Effector CD4-positive, alpha-beta T cell (primary cell): ENCODE measurements at regions not wholly inside any gene's neighbourhood (a gene's known extent, or its start where the extent isn't known, plus 50 kb on each side); places are given as distances from the start of the nearest gene placed in this dataset.
"Not testable (repeated sequence)": the region's sequence is repeated elsewhere in the genome, so short reads cannot be mapped to it uniquely, and the experiment has no call there.

ENCODE experiments used
- DNase-seq: peaks from one replicate; pipeline ENCODE4 v3.0.0-alpha.2; 2020

- DNase-seq = no peak
Measured at GRCh38 chr3:124140746-124141145, 148.8 kb upstream of the ROPN1 start.

GRCh38 chr3:124142389-124142970 lies 150.6 kb upstream of the ROPN1 start:
- DNase-seq = no peak

GRCh38 chr3:124143047-124143446 lies 151.1 kb upstream of the ROPN1 start:
- DNase-seq = no peak

- no peak for DNase-seq
Measured at GRCh38 chr3:124144035-124144814, 152.3 kb upstream of the ROPN1 start.

GRCh38 chr3:124147429-124147828 lies 155.5 kb upstream of the ROPN1 start:
- no peak for DNase-seq

- DNase-seq = no peak
Measured at GRCh38 chr3:124147946-124148345, 156.0 kb upstream of the ROPN1 start.

GRCh38 chr3:124149081-124149480 lies 157.2 kb upstream of the ROPN1 start:
- no peak for DNase-seq

- DNase-seq = no peak
Measured at GRCh38 chr3:124149771-124150170, 157.8 kb upstream of the ROPN1 start.

- not testable (repeated sequence) for DNase-seq
Measured at GRCh38 chr3:124152891-124153290, 161.0 kb upstream of the ROPN1 start.

- no peak for DNase-seq
Measured at GRCh38 chr3:124156866-124157712, 165.2 kb upstream of the ROPN1 start.

- no peak for DNase-seq
Measured at GRCh38 chr3:124157748-124158147, 165.8 kb upstream of the ROPN1 start.

GRCh38 chr3:124158168-124158881 lies 166.4 kb upstream of the ROPN1 start:
- DNase-seq = no peak

- DNase-seq = no peak
Measured at GRCh38 chr3:124161448-124161847, 169.5 kb upstream of the ROPN1 start.

- DNase-seq = no peak
Measured at GRCh38 chr3:124163689-124164088, 171.8 kb upstream of the ROPN1 start.

GRCh38 chr3:124168271-124168670 lies 176.3 kb upstream of the ROPN1 start:
- DNase-seq = no peak

- DNase-seq = no peak
Measured at GRCh38 chr3:124172283-124172682, 180.4 kb upstream of the ROPN1 start.

- DNase-seq = no peak
Measured at GRCh38 chr3:124172816-124173215, 180.9 kb upstream of the ROPN1 start.

GRCh38 chr3:124174476-124174875 lies 182.6 kb upstream of the ROPN1 start:
- no peak for DNase-seq

- DNase-seq = no peak
Measured at GRCh38 chr3:124174910-124175874, 183.3 kb upstream of the ROPN1 start.

GRCh38 chr3:124177071-124177470 lies 185.1 kb upstream of the ROPN1 start:
- no peak for DNase-seq

GRCh38 chr3:124178531-124178930 lies 186.6 kb upstream of the ROPN1 start:
- DNase-seq = no peak

GRCh38 chr3:124200407-124200806 lies 208.5 kb upstream of the ROPN1 start:
- DNase-seq = no peak
